ENCODE measurements at regions not wholly inside any gene's neighbourhood (a gene's known extent, or its start where the extent isn't known, plus 50 kb on each side); places are given as distances from the start of the nearest gene placed in this dataset.

- TF ChIP-seq CTCF (IDR thresholded peaks at IDR 0.05; ENCODE audit: borderline replicate concordance, extremely low read depth, low read length, poor library complexity, severe bottlenecking) (peak; percentile 52), EZH2 (IDR thresholded peaks at IDR 0.05; ENCODE audit: borderline replicate concordance, low read depth, low read length, severe bottlenecking) (no peak)
These were observed 193.6 kb upstream of the BANK1 start for GRCh38 chr4:101596781-101597552.
